Thyroid gland (tissue), 4 donors: ENCODE measurements at regions not wholly inside any gene's neighbourhood (a gene's known extent, or its start where the extent isn't known, plus 50 kb on each side); places are given as distances from the start of the nearest gene placed in this dataset.

Experiments used
- DNase-seq, 2 donors: peaks; one replicate each; pipeline ENCODE4 v3.0.0-alpha.2; 2019
- H3K27ac ChIP-seq, 3 donors: fragments of 200-600 bp; sonication (generic); 1 replicate in 2 of 3; 2 replicates in 1 of 3; pipeline ENCODE4 v1.5.1; 2016 to 2019; ENCODE audit warnings: mild to moderate bottlenecking in 1 of 3, moderate library complexity in 1 of 3
- H3K27me3 ChIP-seq: fragments of 200-600 bp; sonication (generic); one replicate; pipeline ENCODE4 v1.5.1; 2019
- H3K36me3 ChIP-seq, 2 donors: fragments of 200-600 bp; sonication (generic); one replicate each; pipeline ENCODE4 v1.5.1; 2016 to 2019
- H3K4me1 ChIP-seq, 2 donors: fragments of 200-600 bp; sonication (generic); one replicate each; pipeline ENCODE4 v1.5.1; 2017 to 2019
- H3K4me3 ChIP-seq, 3 donors: fragments of 200-600 bp; sonication (generic); replicated peaks in 1 of 3; 1 replicate in 2 of 3; 2 replicates in 1 of 3; pipeline ENCODE4 v1.5.1; 2016; ENCODE audit warnings: mild to moderate bottlenecking in 1 of 3
- H3K9me3 ChIP-seq: fragments of 200-600 bp; sonication (generic); one replicate; pipeline ENCODE4 v1.5.1; 2017
- CTCF ChIP-seq, 6 experiments: fragments of 200-600 bp in 3 of 6; fragments of 450-650 bp in 3 of 6; sonication (generic) in 3 of 6; IDR thresholded peaks; one replicate each; pipeline ENCODE4 v1.5.1; 2016 to 2019; ENCODE audit warnings: antibody characterized with exemption in 6 of 6, mild to moderate bottlenecking in 2 of 6, inconsistent platforms in 1 of 6, moderate library complexity in 1 of 6
- POLR2A ChIP-seq, 2 donors: fragments of 450-650 bp; IDR thresholded peaks; one replicate each; pipeline ENCODE4 v1.6.1; 2017; ENCODE audit warnings: antibody characterized with exemption in 2 of 2, mild to moderate bottlenecking in 2 of 2, moderate library complexity in 1 of 2
- WGBS, 2 donors: methylation state at CpG; one replicate each; pipeline ENCODE4 v1.1.5; 2017; 5-methylcytosine and 5-hydroxymethylcytosine counted together
- intact Hi-C: fragments of 100-400 bp; cut with DNase I; formaldehyde crosslinking; loops from one replicate; pipeline ENCODE4 v1.15.1; 2023

- no peak overlapping the region for H3K4me3 ChIP-seq
- H3K27me3 ChIP-seq = no peaks in the 10 kb centered on the region
- no peaks in the 10 kb centered on the region for H3K4me1 ChIP-seq
- no peak overlapping the region for H3K27ac ChIP-seq
- intact Hi-C loops = no loop called here
- 67 to 77% methylated on average over 3 of the region's 3 CpGs for WGBS, 2 donors
- no peaks in the 10 kb centered on the region for H3K9me3 ChIP-seq
- DNase-seq = no peak
- TF ChIP-seq CTCF (IDR thresholded peaks at IDR 0.05) = no peak
- no peak for TF ChIP-seq POLR2A (IDR thresholded peaks at IDR 0.05)
- no peaks in the 10 kb centered on the region for H3K36me3 ChIP-seq
These were observed 221.9 kb downstream of the UXS1 start for GRCh38 chr2:105972246-105972645.

- H3K27ac ChIP-seq = no peak overlapping the region
These were observed 224.5 kb downstream of the UXS1 start for GRCh38 chr2:105969552-105969951.

GRCh38 chr2:105962221-105962620 is 217.5 kb downstream of the NCK2 start:
- 89 to 90% methylated on average over 6 of the region's 6 CpGs for WGBS, 2 donors
- Histone ChIP-seq H3K27ac (no peak overlapping the region), H3K36me3 (no peaks in the 10 kb centered on the region), H3K27me3 (no peaks in the 10 kb centered on the region), H3K9me3 (no peaks in the 10 kb centered on the region), H3K4me3 (no peak overlapping the region), H3K4me1 (no peaks in the 10 kb centered on the region)
- no peak for TF ChIP-seq CTCF (IDR thresholded peaks at IDR 0.05)
- no peak for DNase-seq
- intact Hi-C loops = no loop called here

More at GRCh38 chr2:105969552-105969951, 224.5 kb downstream of the UXS1 start:
- Histone ChIP-seq H3K36me3 (no peaks in the 10 kb centered on the region), H3K9me3 (no peaks in the 10 kb centered on the region), H3K4me1 (no peaks in the 10 kb centered on the region), H3K27me3 (no peaks in the 10 kb centered on the region), H3K4me3 (no peak overlapping the region)
- peak in 4 of 6 experiments; percentile 24 to 39 (median 34) for TF ChIP-seq CTCF (IDR thresholded peaks at IDR 0.05)
- no peak for TF ChIP-seq POLR2A (IDR thresholded peaks at IDR 0.05)
- intact Hi-C loops = no loop called here
- 76% methylated on average over 7 of the region's 7 CpGs for WGBS, 2 donors
- DNase-seq = peak in 1 of 2 donors; percentile 14

- DNase-seq = no peak
- no peaks in the 10 kb centered on the region for H3K9me3 ChIP-seq
- WGBS, 2 donors = 80 to 82% methylated on average over 4 to 6 of the region's 6 CpGs
- no peaks in the 10 kb centered on the region for H3K4me1 ChIP-seq
- intact Hi-C loops = no loop called here
- no peak for TF ChIP-seq POLR2A (IDR thresholded peaks at IDR 0.05)
- TF ChIP-seq CTCF (IDR thresholded peaks at IDR 0.05) = no peak
- H3K4me3 ChIP-seq = no peak overlapping the region
- no peak overlapping the region for H3K27ac ChIP-seq
- no peaks in the 10 kb centered on the region for H3K27me3 ChIP-seq
- H3K36me3 ChIP-seq = no peaks in the 10 kb centered on the region
These were observed 217.0 kb downstream of the NCK2 start for GRCh38 chr2:105961599-105962146.

GRCh38 chr2:105959357-105959756 is 214.6 kb downstream of the NCK2 start:
- WGBS, 2 donors = 95 to 99% methylated on average over 4 of the region's 4 CpGs
- Histone ChIP-seq H3K9me3 (no peaks in the 10 kb centered on the region), H3K36me3 (no peaks in the 10 kb centered on the region), H3K4me1 (no peaks in the 10 kb centered on the region), H3K4me3 (no peak overlapping the region), H3K27ac (no peak overlapping the region), H3K27me3 (no peaks in the 10 kb centered on the region)
- DNase-seq = no peak
- intact Hi-C loops = no loop called here
- no peak for TF ChIP-seq CTCF (IDR thresholded peaks at IDR 0.05)
- no peak for TF ChIP-seq POLR2A (IDR thresholded peaks at IDR 0.05)
